ENCODE measurements at regions not wholly inside any gene's neighbourhood (a gene's known extent, or its start where the extent isn't known, plus 50 kb on each side); places are given as distances from the start of the nearest gene placed in this dataset.
A peak's percentile ranks its signal among the peaks of the same experiment; 100 is the strongest.

DNA sequence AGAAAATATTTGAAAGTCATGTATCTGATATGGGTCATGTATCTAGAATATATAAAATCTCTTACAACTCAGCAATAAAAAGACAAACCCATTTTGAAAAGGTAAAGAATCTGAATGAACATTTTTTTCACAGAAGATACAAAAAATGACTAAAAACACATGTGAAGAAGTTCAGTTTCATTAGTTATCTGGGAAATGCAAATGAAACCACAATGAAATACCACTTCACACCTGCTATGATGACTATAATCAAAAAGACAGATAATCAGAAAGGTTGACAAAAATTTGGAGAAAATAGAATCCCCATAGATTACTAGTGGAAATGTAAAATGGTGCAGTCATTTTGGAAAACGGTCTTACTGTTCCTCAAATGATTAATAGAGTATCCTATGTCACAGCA, 631.0 kb downstream of the MRPL39 start:
- DNase-seq: no peak

- no peak for DNase-seq
These were observed 638.2 kb downstream of the MRPL39 start for GRCh38 chr21:24969068-24969467.

DNA sequence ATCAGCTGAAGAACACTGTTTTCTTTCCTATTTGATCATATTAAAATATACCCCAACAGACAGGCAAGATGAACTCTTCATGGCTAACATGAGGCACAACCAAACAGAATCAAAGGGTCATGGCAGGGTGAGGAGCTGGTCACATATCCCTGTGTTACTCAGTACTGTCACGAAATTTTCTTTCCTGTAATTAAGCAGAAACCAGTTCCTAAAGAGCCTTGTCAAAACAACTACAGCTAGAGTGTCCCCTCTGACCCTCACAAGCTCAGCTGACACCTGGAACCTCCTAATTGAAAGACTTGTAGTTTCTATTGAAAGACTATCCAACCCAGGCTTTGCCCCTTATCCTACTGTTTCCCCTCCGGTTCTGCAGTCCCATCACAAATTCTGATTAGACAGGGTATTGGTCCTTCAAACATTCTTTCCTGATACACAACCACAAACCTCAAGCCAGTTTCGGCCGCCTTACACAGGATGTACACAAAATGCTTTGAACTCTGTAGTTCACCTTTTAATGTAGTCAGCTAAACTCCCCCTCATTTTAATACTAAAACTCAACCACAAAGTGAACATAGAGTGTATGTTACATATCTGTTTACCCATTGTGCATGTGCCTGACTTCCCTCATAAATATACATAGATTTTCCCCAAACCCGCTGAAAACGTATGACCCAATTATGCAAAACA, 651.9 kb downstream of the MRPL39 start:
- DNase-seq: no peak

DNA sequence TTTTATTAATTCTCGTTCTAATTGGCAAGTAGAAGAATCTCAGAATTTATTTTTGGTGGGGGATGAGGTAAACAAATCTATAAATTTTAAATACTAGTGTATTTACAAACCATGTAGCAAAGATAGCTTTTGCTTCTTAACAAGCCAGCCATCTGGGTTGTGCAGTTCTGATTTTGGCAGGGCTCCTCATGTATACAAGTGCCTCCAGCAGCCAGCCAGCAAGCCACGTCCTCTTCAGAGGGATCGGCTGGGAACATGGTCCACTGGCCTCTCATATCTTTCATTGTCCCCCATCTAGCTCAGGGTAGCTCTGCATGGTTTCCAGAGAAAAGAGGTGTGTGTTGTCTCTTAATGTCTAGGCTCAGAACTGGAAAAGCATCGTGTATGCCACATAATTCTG, 659.1 kb downstream of the MRPL39 start:
- peak; percentile 62 for DNase-seq

GRCh38 chr21:24945910-24946309, 661.4 kb downstream of the MRPL39 start:
- DNase-seq: no peak

GRCh38 chr21:24941316-24942185, 665.7 kb downstream of the MRPL39 start:
- peak; percentile 12 for DNase-seq

GRCh38 chr21:24939291-24939690, 668.0 kb downstream of the MRPL39 start:
- peak; percentile 95 for DNase-seq

- peak; percentile 36 for DNase-seq
These were observed 668.7 kb downstream of the MRPL39 start for GRCh38 chr21:24938573-24938972.

DNA sequence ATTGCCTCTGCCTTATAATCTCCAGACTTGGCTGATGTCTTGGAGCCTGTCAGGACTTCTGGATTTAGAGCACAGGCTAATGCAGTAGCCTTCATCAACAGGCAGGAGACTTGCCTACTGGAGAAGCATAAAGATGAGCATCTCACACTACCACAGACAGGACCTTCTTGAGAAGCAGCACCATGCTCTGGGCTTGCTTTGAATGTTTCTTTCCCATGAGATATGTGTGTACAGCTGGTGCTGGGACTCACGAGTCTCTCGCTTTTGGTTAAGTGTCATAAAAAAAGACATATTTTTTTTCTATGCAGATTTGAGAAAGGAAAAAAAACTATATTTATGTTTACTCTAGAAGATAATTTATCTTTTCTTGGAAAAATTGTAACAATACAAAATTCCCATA, 671.3 kb downstream of the MRPL39 start:
- DNase-seq: no peak

DNA sequence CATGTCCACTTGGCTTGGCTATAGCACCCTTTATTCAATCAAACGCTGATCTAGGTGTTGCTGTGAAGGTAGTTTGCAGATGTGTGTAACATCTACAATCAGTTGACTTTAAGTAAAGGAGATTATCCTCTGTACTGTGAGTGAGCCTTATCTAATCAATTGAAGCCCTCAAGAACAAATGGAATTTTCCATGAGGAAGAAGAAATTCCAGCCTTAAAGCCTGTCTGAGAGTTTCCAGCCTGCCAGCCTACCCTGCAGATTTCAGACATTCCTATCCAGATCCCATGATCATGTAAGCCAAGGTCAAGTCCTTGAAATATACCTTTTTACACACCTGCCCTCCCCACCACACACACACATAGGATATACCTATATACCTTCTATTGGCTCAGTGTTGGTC, 696.7 kb downstream of the MRPL39 start:
- no peak for DNase-seq

- DNase-seq: peak; percentile 15
These were observed 703.2 kb downstream of the MRPL39 start for GRCh38 chr21:24903994-24904635.

DNA sequence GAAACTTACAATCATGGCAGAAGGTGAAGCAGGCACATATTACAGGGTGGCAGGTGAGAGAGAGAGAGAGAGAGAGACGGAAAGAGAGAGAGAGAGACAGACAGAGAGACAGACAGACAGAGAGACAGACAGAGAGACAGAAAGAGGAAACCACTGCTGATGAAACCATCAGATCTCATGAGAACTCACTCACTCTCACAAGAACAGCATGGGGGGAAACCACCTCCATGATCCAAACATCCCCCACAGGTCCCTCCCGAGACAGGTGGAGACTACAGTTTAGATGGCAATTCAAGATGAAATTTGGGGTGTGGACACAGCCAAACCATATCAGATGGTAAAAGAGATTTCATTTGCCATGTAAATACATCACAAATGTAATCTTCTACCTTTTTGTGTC, 708.1 kb downstream of the MRPL39 start:
- no peak for DNase-seq

DNA sequence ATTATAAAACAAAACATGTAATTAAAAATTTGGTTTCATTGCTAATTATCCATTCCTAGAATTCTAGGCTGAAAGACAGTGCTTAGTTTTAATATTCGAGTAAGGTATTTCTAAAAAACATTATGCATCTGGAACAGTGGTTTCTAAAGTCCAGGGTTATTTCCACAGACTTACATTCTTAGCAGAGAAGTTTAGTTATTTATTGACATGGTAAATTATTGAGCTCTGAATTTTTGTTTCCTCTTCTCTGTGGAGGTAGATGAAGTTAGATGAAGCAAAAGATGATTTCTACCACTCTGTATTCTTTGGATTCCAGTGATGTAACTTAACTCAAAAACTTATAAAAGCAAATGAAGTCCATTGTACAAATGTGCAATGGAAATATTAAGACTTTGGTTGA, 709.4 kb downstream of the MRPL39 start:
- no peak for DNase-seq

GRCh38 chr21:24896735-24897124, 710.6 kb downstream of the MRPL39 start:
- no peak for DNase-seq

DNA sequence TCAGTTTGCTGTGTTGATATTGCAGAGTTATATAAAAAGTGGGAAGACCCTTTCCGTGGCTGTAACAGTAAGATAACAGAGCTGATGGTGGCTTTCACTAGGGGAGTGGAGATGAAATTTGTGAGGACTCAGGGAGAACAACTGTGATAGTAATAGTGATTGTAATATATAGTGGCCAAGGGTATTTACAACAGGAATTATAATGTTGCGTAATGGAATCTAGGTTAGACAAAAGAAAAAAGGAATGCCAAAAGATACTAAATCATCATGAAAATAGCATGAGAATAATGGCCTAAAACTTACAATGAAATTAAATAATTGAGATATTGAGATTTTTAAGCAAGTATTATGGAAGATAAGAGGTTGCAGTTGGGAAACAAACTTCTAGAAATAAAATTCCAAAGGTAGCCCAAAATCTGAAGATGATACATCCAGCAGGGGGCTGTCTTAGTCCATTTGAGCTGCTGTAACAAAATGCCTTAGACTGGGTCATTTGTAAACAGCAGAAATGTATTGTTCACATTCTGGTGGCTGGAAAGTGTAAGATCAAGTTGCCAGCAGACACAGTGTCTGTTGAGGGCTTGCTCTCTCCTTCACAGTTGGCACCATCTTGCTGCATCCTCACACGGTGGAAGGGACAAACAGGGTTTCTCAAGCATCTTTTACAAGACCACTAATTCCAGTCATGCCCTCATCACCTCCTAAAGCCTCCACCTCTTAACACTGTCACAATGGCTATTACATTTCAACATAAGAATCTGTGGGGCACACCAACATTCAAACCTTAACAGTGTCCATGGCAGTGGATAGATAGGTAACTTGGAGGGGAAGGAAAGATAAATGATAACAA, 711.2 kb downstream of the MRPL39 start:
- DNase-seq: peak; percentile 54

DNA sequence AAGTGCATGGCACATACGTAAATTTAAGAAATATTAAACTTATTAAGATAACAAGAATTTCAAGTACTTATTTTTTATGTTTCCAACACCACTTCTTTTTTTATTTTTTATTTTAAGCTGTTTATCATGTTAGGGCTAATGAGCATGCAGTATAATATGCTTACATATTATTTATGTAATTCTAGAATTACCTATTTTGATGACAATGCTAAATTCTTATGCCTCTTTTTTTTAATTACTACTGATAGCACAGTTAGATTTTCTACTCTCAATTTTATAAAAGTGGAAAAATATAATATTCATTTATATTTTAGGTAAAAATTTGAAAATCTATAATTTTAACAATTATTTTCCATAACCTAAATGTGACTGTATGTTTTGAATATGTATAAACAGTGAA, 713.0 kb downstream of the MRPL39 start:
- DNase-seq: no peak

DNA sequence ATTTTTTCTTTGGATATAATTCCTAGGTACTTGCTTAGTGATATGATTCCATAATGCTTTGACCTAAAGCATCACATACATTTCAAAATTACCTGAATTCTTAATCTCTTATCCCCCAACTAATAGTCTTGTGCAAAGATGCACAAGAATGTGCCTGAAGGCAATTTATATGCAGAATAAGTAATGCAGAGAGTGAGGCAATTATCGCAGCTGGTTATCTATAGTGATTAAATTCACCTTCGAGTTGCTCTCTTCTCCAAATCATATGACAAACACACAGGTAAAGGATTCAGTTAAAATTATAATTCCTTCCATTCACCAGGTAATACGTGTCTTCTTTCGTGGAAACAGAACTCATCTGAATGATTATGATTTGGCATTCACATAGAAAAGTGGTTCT, 717.3 kb downstream of the MRPL39 start:
- no peak for DNase-seq

GRCh38 chr21:24881506-24881905, 725.8 kb downstream of the MRPL39 start:
- DNase-seq: no peak

DNA sequence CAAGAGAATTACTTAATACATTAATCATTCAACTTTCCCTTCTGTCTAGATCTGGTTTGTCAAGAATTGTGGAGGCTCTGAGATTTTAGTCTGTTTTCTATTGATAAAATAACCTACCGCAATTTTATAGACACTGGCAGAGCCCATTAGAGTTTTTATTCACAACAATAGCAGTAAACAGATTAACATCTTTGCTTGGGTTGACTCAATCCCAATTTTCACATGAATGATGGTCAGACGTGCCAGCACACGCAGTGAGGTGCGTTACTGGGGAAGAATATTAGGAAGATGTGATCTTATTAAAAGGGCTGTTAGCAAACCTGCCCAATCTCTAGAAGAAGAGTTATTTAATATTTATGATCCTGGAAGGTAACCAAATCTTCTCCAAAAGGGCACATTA, 736.6 kb downstream of the MRPL39 start:
- no peak for DNase-seq

DNA sequence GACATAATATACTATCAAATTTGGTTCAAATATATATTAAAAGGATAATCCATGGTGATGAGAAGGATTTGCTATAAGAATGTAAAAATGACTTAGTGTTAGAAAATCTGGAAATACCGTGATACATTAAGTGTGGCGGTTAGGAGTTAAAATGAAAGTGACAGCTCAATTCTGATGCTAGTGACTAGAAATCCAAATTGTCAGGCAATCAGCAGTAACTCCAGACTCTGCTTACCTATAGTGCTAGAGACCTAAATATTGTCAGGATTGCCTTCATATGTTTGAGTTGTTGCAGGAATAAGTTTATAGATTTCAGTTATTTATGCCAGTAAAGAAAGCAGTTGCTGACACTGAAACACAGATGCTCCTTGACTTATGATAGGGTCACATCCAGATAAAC, 737.4 kb downstream of the MRPL39 start:
- DNase-seq: no peak

- DNase-seq: no peak
These were observed 739.2 kb downstream of the MRPL39 start for GRCh38 chr21:24868117-24868516.

- no peak for DNase-seq
These were observed 745.8 kb downstream of the MRPL39 start for GRCh38 chr21:24861471-24861870.

- no peak for DNase-seq
These were observed 751.0 kb downstream of the MRPL39 start for GRCh38 chr21:24856326-24856725.

Measured in NCI-H1092 treated with DMSO at 0.1 percent for 48 hours (cell line).